ENCODE measurements at regions not wholly inside any gene's neighbourhood (a gene's known extent, or its start where the extent isn't known, plus 50 kb on each side); places are given as distances from the start of the nearest gene placed in this dataset.

GRCh38 chr6:121649951-121650350 is 214.5 kb downstream of the GJA1 start:
- DNase-seq (ENCODE audit: low spot score) = no peak

GRCh38 chr6:121651420-121651819 is 216.0 kb downstream of the GJA1 start:
- DNase-seq (ENCODE audit: low spot score) = no peak

More at GRCh38 chr6:121649951-121650350, 214.5 kb downstream of the GJA1 start:
- Histone ChIP-seq H3K27ac (no peak overlapping the region), H3K4me3 (no peak overlapping the region)
- no peak for TF ChIP-seq CTCF (IDR thresholded peaks at IDR 0.05)

GRCh38 chr6:121652223-121652622 is 216.8 kb downstream of the GJA1 start:
- TF ChIP-seq CTCF (IDR thresholded peaks at IDR 0.05) = no peak
- DNase-seq (ENCODE audit: low spot score) = no peak
- Histone ChIP-seq H3K4me3 (no peak overlapping the region), H3K27ac (peak overlapping the region in 1 of 2 donors; percentile 3)

More at GRCh38 chr6:121651420-121651819, 216.0 kb downstream of the GJA1 start:
- Histone ChIP-seq H3K27ac (no peak overlapping the region), H3K4me3 (no peak overlapping the region)
- no peak for TF ChIP-seq CTCF (IDR thresholded peaks at IDR 0.05)

DNA sequence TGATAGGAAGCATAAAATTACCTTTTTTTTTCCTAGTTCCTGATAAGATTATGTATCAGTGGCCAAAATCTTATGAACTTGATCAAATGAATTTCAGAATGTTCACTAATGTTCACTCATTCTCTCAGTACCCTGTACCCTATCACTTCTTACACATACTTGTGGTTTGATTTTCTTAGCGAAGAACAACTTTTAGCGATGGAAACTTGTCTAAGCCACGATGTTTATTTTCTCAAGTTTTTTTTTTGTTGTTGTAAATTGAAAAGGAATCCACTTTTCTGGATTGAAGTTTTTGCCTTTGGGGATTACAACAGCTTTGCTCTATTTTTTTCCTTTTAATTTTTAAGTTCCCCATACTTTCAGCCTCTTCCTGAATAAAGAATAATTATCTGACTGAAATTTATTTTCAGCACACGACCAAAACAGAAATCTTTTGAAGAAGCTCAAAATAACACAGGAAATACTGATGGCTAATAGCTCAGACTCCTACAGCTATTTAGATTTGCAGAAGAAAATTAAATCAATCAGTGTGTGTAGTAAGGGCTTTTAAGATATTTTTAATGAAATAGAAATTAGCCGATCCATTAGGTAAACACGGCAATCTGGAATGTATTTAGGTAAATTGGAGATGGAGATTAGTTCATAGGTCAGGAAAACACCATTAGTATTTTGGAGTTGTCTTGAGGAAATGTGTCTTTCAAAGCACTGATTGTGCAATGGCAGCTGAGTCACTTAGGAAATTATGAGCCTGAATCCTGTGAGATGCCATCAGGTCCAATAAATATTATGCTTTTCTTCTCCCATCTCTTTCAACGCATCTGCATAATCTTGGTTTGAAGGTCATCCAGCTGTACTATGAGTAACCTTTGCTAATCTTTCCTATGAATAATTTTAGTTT is 217.5 kb downstream of the GJA1 start:
- no peak overlapping the region for H3K27ac ChIP-seq
- no peak for TF ChIP-seq CTCF (IDR thresholded peaks at IDR 0.05)
- DNase-seq (ENCODE audit: low spot score) = no peak
- no peak overlapping the region for H3K4me3 ChIP-seq

DNA sequence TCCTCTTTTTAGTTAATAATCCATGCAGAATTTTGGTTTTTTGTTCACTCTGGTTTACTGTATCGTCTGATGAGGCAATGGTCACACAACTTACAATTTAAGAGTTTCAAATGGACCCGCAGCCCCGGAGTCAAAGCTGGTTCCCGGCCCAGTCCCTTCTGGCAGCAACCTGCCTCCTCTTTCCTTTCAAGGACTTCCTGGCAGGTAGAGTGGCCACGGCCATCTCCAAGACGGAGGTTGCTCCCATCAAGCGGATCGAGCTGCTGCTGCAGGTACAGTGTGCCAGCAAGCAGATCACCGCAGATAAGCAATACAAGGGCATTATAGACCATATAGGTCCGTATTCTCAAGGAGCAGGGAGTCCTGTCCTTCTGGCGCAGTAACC is 218.2 kb downstream of the GJA1 start:
- Histone ChIP-seq H3K27ac (peak overlapping the region in 1 of 2 donors; percentile 55), H3K4me3 (no peak overlapping the region)
- no peak for DNase-seq (ENCODE audit: low spot score)
- no peak for TF ChIP-seq CTCF (IDR thresholded peaks at IDR 0.05)

GRCh38 chr6:121657972-121658371 is 222.5 kb downstream of the GJA1 start:
- DNase-seq (ENCODE audit: low spot score) = no peak
- no peak overlapping the region for H3K4me3 ChIP-seq
- TF ChIP-seq CTCF (IDR thresholded peaks at IDR 0.05) = no peak
- H3K27ac ChIP-seq = no peak overlapping the region

GRCh38 chr6:121660277-121660676 is 224.8 kb downstream of the GJA1 start:
- DNase-seq (ENCODE audit: low spot score) = no peak
- Histone ChIP-seq H3K27ac (no peak overlapping the region), H3K4me3 (no peak overlapping the region)
- no peak for TF ChIP-seq CTCF (IDR thresholded peaks at IDR 0.05)
